ENCODE measurements at regions not wholly inside any gene's neighbourhood (a gene's known extent, or its start where the extent isn't known, plus 50 kb on each side); places are given as distances from the start of the nearest gene placed in this dataset.

DNA sequence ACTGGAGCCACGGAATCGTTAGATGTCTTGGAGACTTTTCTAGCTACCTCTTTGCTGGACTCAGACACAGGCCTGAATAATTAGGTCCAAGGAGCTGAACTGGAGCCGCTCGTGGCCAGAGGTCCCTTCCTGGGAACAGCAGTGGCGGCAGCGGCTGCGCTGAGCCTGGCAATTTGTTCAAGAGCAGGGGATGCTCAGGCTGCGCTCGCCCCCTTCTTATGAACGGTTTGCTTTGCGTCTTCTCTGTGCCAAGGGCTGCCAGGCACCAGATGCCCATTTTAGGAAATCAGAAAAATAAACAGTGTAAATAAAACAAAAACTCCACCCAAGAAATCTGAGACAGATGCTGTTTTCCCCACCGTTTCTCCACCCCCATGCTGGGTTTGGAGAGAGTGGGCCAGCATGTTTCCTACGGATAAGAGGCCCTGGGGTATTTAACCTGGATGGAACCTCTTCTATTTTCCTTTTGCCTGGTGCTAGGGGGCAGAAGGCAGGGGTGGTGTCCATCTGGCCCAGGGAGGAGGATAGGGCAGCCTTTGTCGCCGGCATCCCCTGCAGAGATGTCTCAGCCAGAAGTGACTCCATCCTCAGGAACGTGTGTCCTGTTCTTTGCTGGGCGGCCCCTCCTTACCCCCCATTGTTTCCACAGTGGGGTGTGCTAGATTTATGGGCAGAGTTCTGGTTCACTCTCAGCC lies 163.4 kb downstream of the SEC14L1 start:
- DNase-seq (ENCODE audit: low spot score), result no peak
- H3K4me1 ChIP-seq (ENCODE audit: control insufficient read depth in 4 of 4, insufficient read depth in 4 of 4, low read length in 3 of 4), result peaks cover 26 to 59% (median 43%) of the 10 kb centered on the region in 4 donors
- WGBS, result 87% methylated on average over 17 of the region's 17 CpGs
- H3K27me3 ChIP-seq (ENCODE audit: control insufficient read depth in 4 of 4, insufficient read depth in 4 of 4, low read length in 3 of 4), result no peaks in the 10 kb centered on the region
- peak overlapping the region in 1 of 2 donors; percentile 14 for H3K27ac ChIP-seq (ENCODE audit: low read depth in 1 of 2, low read length in 2 of 2)
- H3K4me3 ChIP-seq (ENCODE audit: low read depth in 1 of 3, low read length in 3 of 3), result no peak overlapping the region
- no peaks in the 10 kb centered on the region for H3K9me3 ChIP-seq (ENCODE audit: control insufficient read depth in 4 of 4, low read length in 3 of 4)
- peaks cover 0 to 4% (median 0%) of the 10 kb centered on the region in 4 donors for H3K36me3 ChIP-seq (ENCODE audit: control insufficient read depth in 4 of 4, insufficient read depth in 3 of 4, low read depth in 1 of 4, low read length in 3 of 4)
- H3K9ac ChIP-seq (ENCODE audit: low read depth in 1 of 2, low read length in 2 of 2), result no peak overlapping the region
- TF ChIP-seq, protein P1, sequence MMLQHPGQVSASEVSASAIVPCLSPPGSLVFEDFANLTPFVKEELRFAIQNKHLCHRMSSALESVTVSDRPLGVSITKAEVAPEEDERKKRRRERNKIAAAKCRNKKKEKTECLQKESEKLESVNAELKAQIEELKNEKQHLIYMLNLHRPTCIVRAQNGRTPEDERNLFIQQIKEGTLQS (IDR thresholded peaks at IDR 0.05), result no peak
- no peak for TF ChIP-seq HNF4A (conservative IDR thresholded peaks at IDR 0.05)
- TF ChIP-seq YY1 (IDR thresholded peaks at IDR 0.05), result no peak
- TF ChIP-seq FOXA1 (IDR thresholded peaks at IDR 0.05), result no peak
- TF ChIP-seq RAD21 (IDR thresholded peaks at IDR 0.05), result no peak
- TF ChIP-seq, protein P2, sequence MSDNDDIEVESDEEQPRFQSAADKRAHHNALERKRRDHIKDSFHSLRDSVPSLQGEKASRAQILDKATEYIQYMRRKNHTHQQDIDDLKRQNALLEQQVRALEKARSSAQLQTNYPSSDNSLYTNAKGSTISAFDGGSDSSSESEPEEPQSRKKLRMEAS (IDR thresholded peaks at IDR 0.05), result no peak
- TF ChIP-seq, protein P3, sequence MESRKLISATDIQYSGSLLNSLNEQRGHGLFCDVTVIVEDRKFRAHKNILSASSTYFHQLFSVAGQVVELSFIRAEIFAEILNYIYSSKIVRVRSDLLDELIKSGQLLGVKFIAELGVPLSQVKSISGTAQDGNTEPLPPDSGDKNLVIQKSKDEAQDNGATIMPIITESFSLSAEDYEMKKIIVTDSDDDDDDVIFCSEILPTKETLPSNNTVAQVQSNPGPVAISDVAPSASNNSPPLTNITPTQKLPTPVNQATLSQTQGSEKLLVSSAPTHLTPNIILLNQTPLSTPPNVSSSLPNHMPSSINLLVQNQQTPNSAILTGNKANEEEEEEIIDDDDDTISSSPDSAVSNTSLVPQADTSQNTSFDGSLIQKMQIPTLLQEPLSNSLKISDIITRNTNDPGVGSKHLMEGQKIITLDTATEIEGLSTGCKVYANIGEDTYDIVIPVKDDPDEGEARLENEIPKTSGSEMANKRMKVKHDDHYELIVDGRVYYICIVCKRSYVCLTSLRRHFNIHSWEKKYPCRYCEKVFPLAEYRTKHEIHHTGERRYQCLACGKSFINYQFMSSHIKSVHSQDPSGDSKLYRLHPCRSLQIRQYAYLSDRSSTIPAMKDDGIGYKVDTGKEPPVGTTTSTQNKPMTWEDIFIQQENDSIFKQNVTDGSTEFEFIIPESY (IDR thresholded peaks at IDR 0.05), result no peak

DNA sequence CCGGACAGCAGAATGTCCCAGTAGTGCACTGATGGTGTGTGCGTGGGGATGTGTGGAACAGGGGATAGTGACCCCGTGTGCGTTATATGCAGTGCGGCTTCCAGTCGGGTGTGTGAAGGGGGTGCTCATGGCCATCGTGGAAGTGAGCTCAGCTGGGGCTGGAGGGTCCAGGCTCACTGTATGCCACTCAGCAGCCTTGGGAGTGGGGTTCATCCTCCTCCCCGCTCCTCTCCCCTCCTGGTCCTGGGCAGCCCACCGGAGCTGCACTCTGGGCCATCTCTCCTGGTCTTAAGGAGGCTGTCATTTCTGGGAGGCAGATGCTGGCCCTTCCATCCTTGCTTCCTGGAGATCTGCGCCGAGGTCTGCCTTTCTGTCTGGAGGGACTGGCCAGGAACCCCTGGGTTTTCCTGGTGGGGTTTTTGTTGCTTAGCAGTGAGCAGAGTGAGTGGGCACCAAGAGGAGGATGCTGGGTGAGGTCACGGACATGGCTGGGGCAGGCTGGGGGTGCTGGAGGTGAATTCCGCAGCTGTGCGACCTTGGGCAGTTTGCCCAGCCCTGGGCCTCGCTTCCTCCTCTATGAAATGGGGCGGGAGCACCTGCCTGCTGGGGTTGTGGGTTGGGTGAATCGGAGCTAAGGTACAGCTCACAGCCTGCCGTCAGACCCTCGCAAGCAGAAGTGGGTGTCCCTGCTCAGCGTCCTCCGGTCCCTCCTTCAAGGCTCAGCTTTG lies 164.1 kb downstream of the SEC14L1 start:
- peaks cover 0 to 4% (median 0%) of the 10 kb centered on the region in 4 donors for H3K36me3 ChIP-seq (ENCODE audit: control insufficient read depth in 4 of 4, insufficient read depth in 3 of 4, low read depth in 1 of 4, low read length in 3 of 4)
- TF ChIP-seq NR2F2 (IDR thresholded peaks at IDR 0.05), result no peak
- TF ChIP-seq RXRA (IDR thresholded peaks at IDR 0.05), result peak in 1 of 2 donors; percentile 11
- H3K27ac ChIP-seq (ENCODE audit: low read depth in 1 of 2, low read length in 2 of 2), result peak overlapping the region in 1 of 2 donors; percentile 14
- no peak overlapping the region for H3K4me3 ChIP-seq (ENCODE audit: low read depth in 1 of 3, low read length in 3 of 3)
- H3K9ac ChIP-seq (ENCODE audit: low read depth in 1 of 2, low read length in 2 of 2), result no peak overlapping the region
- no peaks in the 10 kb centered on the region for H3K9me3 ChIP-seq (ENCODE audit: control insufficient read depth in 4 of 4, low read length in 3 of 4)
- H3K27me3 ChIP-seq (ENCODE audit: control insufficient read depth in 4 of 4, insufficient read depth in 4 of 4, low read length in 3 of 4), result no peaks in the 10 kb centered on the region
- 71% methylated on average over 21 of the region's 21 CpGs for WGBS
- no peak for DNase-seq (ENCODE audit: low spot score)
- H3K4me1 ChIP-seq (ENCODE audit: control insufficient read depth in 4 of 4, insufficient read depth in 4 of 4, low read length in 3 of 4), result peaks cover 26 to 54% (median 42%) of the 10 kb centered on the region in 4 donors

DNA sequence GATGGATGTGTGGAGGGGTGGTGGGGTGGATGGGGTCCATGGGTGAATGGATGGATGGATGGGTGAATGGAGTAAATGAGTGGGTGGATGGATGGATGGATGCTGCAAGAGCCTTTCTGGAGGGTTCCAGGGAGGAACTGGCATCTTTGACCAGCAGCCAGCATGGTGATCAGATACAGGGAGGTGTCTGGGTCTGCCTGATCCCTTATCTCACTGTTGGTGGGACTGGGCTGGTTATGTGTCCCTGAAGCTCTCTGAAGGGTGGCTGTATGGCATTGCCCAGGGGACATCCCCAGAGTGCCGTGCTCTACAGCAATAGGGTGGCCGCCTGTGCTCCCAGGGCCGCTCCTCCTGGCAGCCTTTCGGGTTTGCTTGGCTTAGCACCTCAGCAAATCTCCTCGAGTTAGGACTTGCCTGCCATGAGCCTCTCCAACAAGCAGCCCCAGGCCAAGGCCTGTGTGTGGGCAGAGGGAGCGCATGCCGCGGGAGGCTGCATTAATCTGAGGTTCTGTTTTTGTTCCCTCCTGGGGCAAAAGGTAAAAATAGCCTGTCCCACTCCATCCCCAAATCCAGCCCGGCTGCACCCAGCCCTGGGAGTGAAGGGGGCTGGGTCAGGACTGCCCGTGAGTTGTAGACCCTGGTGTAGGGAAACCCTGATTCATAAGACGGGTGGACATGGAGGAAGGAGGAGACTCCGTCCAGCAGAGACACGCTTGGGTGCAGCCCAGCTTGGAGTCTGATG lies 165.4 kb downstream of the SEC14L1 start:
- H3K9me3 ChIP-seq (ENCODE audit: control insufficient read depth in 4 of 4, low read length in 3 of 4), result no peaks in the 10 kb centered on the region
- H3K36me3 ChIP-seq (ENCODE audit: control insufficient read depth in 4 of 4, insufficient read depth in 3 of 4, low read depth in 1 of 4, low read length in 3 of 4), result peaks cover 0 to 4% (median 2%) of the 10 kb centered on the region in 4 donors
- H3K9ac ChIP-seq (ENCODE audit: low read depth in 1 of 2, low read length in 2 of 2), result peak overlapping the region in 1 of 2 donors; percentile 43
- 61% methylated on average over 13 of the region's 13 CpGs for WGBS
- H3K4me3 ChIP-seq (ENCODE audit: low read depth in 1 of 3, low read length in 3 of 3), result no peak overlapping the region
- H3K27me3 ChIP-seq (ENCODE audit: control insufficient read depth in 4 of 4, insufficient read depth in 4 of 4, low read length in 3 of 4), result no peaks in the 10 kb centered on the region
- H3K4me1 ChIP-seq (ENCODE audit: control insufficient read depth in 4 of 4, insufficient read depth in 4 of 4, low read length in 3 of 4), result peaks cover 26 to 52% (median 42%) of the 10 kb centered on the region in 4 donors
- H3K27ac ChIP-seq (ENCODE audit: low read depth in 1 of 2, low read length in 2 of 2), result peak overlapping the region; percentile 63 to 89
- DNase-seq (ENCODE audit: low spot score), result no peak
- TF ChIP-seq JUND (IDR thresholded peaks at IDR 0.05) (no peak), SP1 (IDR thresholded peaks at IDR 0.05) (no peak), GABPA (IDR thresholded peaks at IDR 0.05 in 1 of 2, conservative IDR thresholded peaks at IDR 0.05 in 1 of 2) (no peak), RXRA (IDR thresholded peaks at IDR 0.05) (no peak), EGR1 (IDR thresholded peaks at IDR 0.05; ENCODE audit: low read depth in 2 of 2) (no peak), HNF4G (IDR thresholded peaks at IDR 0.05) (no peak), FOXA2 (IDR thresholded peaks at IDR 0.05) (no peak), RAD21 (IDR thresholded peaks at IDR 0.05) (no peak), FOXA1 (IDR thresholded peaks at IDR 0.05) (no peak), NR2F2 (IDR thresholded peaks at IDR 0.05) (no peak), HNF4A (conservative IDR thresholded peaks at IDR 0.05) (no peak)
- TF ChIP-seq, protein P1 (IDR thresholded peaks at IDR 0.05), result no peak
- TF ChIP-seq, protein P3 (IDR thresholded peaks at IDR 0.05), result no peak
- TF ChIP-seq, protein P4, sequence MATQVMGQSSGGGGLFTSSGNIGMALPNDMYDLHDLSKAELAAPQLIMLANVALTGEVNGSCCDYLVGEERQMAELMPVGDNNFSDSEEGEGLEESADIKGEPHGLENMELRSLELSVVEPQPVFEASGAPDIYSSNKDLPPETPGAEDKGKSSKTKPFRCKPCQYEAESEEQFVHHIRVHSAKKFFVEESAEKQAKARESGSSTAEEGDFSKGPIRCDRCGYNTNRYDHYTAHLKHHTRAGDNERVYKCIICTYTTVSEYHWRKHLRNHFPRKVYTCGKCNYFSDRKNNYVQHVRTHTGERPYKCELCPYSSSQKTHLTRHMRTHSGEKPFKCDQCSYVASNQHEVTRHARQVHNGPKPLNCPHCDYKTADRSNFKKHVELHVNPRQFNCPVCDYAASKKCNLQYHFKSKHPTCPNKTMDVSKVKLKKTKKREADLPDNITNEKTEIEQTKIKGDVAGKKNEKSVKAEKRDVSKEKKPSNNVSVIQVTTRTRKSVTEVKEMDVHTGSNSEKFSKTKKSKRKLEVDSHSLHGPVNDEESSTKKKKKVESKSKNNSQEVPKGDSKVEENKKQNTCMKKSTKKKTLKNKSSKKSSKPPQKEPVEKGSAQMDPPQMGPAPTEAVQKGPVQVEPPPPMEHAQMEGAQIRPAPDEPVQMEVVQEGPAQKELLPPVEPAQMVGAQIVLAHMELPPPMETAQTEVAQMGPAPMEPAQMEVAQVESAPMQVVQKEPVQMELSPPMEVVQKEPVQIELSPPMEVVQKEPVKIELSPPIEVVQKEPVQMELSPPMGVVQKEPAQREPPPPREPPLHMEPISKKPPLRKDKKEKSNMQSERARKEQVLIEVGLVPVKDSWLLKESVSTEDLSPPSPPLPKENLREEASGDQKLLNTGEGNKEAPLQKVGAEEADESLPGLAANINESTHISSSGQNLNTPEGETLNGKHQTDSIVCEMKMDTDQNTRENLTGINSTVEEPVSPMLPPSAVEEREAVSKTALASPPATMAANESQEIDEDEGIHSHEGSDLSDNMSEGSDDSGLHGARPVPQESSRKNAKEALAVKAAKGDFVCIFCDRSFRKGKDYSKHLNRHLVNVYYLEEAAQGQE (IDR thresholded peaks at IDR 0.05), result no peak

Data from liver (tissue), 7 donors.